ENCODE measurements at regions not wholly inside any gene's neighbourhood (a gene's known extent, or its start where the extent isn't known, plus 50 kb on each side); places are given as distances from the start of the nearest gene placed in this dataset.

DNA sequence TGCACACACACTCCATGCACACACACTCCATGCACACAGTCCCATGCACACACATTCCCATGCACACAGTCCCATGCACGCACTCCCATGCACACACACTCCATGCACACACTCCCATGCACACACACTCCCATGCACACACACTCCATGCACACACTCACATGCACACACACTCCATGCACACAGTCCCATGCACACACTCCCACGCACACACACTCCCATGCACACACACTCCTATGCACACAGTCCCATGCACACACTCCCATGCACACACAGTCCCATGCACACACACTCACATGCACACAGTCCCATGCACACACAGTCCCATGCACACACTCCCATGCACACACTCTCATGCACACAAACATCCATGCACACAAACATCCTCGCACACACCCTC is 168.4 kb downstream of the TTLL2 start:
- TF ChIP-seq POLR2AphosphoS5 (IDR thresholded peaks at IDR 0.05) (no peak), POLR2A (IDR thresholded peaks at IDR 0.05) (no peak), EP300 (IDR thresholded peaks at IDR 0.05) (no peak)

Measured in suprapubic skin (tissue), 4 donors.